SU-DHL-6 (cell line): ENCODE measurements at regions not wholly inside any gene's neighbourhood (a gene's known extent, or its start where the extent isn't known, plus 50 kb on each side); places are given as distances from the start of the nearest gene placed in this dataset.
"Not testable (repeated sequence)": the region's sequence is repeated elsewhere in the genome, so short reads cannot be mapped to it uniquely, and the experiment has no call there.

Source experiments
- H2AFZ ChIP-seq: fragments of 200-600 bp; sonication (generic); 2 replicates; pipeline ENCODE4 v1.6.1; 2014; ENCODE audit warnings: low read depth, mild to moderate bottlenecking, moderate library complexity, mixed read lengths, antibody characterized with exemption, low read length; ENCODE audit not compliant: severe bottlenecking
- H3F3A ChIP-seq: fragments of 200-600 bp; shearing (Covaris generic); 2 replicates; pipeline ENCODE4 v1.6.0; 2016; ENCODE audit warnings: antibody characterized with exemption, mild to moderate bottlenecking; ENCODE audit not compliant: insufficient read depth
- H3K27ac ChIP-seq: fragments of 200-600 bp; sonication (generic); 2 replicates; pipeline ENCODE4 v1.5.1; 2016; ENCODE audit warnings: low read depth, mild to moderate bottlenecking, low read length, moderate library complexity, mixed read lengths
- H3K27me3 ChIP-seq: fragments of 200-600 bp; sonication (generic), shearing (Covaris generic); 2 replicates; pipeline ENCODE4 v1.6.0; 2014; ENCODE audit warnings: mild to moderate bottlenecking, low read length
- H3K36me3 ChIP-seq: fragments of 200-600 bp; sonication (generic); 2 replicates; pipeline ENCODE4 v1.6.1; 2014; ENCODE audit warnings: mild to moderate bottlenecking, low read length, mixed read lengths
- H3K4me2 ChIP-seq: fragments of 300-600, 200-600 bp; shearing (Covaris generic), sonication (generic); 2 replicates; pipeline ENCODE4 v1.6.0; 2014; ENCODE audit warnings: low read length, low read depth, mild to moderate bottlenecking; ENCODE audit not compliant: poor library complexity, severe bottlenecking
- H3K4me3 ChIP-seq: fragments of 200-600 bp; sonication (generic); 2 replicates; pipeline ENCODE4 v1.5.1; 2014; ENCODE audit warnings: antibody characterized with exemption, low read length, mild to moderate bottlenecking, mixed read lengths; ENCODE audit not compliant: insufficient read depth, poor library complexity, severe bottlenecking
- H3K79me2 ChIP-seq: fragments of 200-600 bp; sonication (generic); 2 replicates; pipeline ENCODE4 v1.6.1; 2014; ENCODE audit warnings: mild to moderate bottlenecking, low read length, moderate library complexity; ENCODE audit not compliant: insufficient read depth
- H3K9ac ChIP-seq: fragments of 200-600 bp; sonication (generic); 2 replicates; pipeline ENCODE4 v1.7.0; 2014; ENCODE audit warnings: mild to moderate bottlenecking, low read length
- H3K9me2 ChIP-seq: fragments of 200-600 bp; sonication (generic); replicated peaks from 2 replicates; pipeline ENCODE4 v1.6.1; 2014; ENCODE audit warnings: low read length; ENCODE audit not compliant: insufficient read depth
- H3K9me3 ChIP-seq: fragments of 200-600 bp; sonication (generic); 2 replicates; pipeline ENCODE4 v1.6.1; 2014; ENCODE audit warnings: low read length, mixed read lengths; ENCODE audit not compliant: insufficient read depth
- H4K20me1 ChIP-seq: fragments of 200-600 bp; sonication (generic); 2 replicates; pipeline ENCODE4 v1.6.1; 2014; ENCODE audit warnings: low read depth, mild to moderate bottlenecking, antibody characterized with exemption, low read length, moderate library complexity, mixed read lengths
- EZH2phosphoT487 ChIP-seq: fragments of 200-600 bp; sonication (generic), shearing (Covaris generic); conservative IDR thresholded peaks from 2 replicates; pipeline ENCODE4 v1.6.1; 2018; ENCODE audit warnings: mild to moderate bottlenecking, antibody characterized with exemption, low read length, moderate library complexity, mixed read lengths
- TF ChIP-seq, protein P1 (sequence below): fragments of 200-600 bp; sonication (generic); IDR thresholded peaks from one replicate; pipeline ENCODE4 v1.5.1; 2017; ENCODE audit warnings: antibody characterized with exemption, mild to moderate bottlenecking, low read length, moderate library complexity; ENCODE audit not compliant: insufficient read depth, poor library complexity, severe bottlenecking

DNA sequence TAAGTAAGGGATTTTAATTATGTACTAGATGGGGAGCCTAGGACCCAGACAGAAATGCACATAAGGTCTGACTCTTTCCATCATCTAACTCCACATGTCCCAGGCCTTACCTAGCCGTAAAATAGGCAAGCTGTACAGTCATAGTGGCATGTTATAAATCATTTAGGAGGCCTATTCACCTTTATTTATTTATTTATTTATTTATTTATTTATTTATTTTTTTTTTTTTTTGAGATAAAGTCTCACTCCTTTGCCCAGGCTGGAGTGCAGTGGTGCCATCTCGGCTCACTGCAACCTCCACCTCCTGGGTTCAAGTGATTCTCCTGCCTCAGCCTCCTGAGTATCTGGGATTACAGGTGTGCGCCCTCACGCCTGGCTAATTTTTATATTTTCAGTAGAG lies 55.6 kb upstream of the KIT start:
- not testable (repeated sequence) for H3K79me2 ChIP-seq, H4K20me1 ChIP-seq, H2AFZ ChIP-seq, H3K4me3 ChIP-seq, H3K27ac ChIP-seq, H3K36me3 ChIP-seq, H3F3A ChIP-seq, H3K9ac ChIP-seq, H3K9me3 ChIP-seq, H3K9me2 ChIP-seq, H3K27me3 ChIP-seq, H3K4me2 ChIP-seq

DNA sequence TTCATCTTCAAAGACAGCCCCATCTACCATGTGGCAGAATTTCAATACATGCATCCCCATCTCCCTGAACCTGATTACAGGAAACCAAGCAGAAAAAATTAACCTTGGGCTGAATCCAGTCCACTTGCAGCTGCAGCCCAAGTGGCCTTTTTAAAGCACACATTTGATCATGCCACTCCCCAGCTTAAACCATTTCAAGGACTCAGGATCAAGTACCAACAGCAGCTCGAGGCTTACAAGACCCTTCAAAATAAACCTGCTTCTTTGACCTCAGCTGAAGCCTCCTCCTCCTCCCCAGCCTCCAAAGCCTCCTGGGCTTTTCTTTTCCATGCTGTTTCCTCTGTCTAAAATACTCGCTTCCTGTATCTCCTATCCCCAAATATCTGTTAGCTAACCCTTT lies 50.7 kb upstream of the KIT start:
- no peaks in the 10 kb centered on the region for H3K9me3 ChIP-seq

DNA sequence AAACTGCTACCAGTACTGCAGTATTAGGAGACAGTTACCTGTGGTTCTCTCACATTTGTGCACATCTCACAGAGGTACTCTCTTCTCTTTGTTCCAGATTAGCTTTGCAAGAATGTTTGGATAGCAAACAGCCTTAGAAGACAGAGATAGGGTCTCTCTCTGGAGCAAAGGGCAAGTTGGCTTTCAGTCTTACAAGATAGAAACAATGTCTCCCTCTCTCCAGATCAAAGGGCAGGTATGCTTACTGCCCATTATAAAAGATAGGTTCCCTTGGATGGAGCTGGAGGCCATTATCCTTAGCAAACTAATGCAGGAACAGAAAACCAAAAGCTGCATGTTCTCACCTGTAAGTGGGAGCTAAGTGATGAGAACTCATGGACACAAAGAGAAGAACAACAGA lies 50.2 kb upstream of the KIT start:
- TF ChIP-seq EZH2phosphoT487: no peak
- TF ChIP-seq, protein P1, sequence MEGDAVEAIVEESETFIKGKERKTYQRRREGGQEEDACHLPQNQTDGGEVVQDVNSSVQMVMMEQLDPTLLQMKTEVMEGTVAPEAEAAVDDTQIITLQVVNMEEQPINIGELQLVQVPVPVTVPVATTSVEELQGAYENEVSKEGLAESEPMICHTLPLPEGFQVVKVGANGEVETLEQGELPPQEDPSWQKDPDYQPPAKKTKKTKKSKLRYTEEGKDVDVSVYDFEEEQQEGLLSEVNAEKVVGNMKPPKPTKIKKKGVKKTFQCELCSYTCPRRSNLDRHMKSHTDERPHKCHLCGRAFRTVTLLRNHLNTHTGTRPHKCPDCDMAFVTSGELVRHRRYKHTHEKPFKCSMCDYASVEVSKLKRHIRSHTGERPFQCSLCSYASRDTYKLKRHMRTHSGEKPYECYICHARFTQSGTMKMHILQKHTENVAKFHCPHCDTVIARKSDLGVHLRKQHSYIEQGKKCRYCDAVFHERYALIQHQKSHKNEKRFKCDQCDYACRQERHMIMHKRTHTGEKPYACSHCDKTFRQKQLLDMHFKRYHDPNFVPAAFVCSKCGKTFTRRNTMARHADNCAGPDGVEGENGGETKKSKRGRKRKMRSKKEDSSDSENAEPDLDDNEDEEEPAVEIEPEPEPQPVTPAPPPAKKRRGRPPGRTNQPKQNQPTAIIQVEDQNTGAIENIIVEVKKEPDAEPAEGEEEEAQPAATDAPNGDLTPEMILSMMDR: no peak
- Histone ChIP-seq H3K4me3 (no peak overlapping the region), H3K4me2 (no peak overlapping the region), H4K20me1 (no peaks in the 10 kb centered on the region), H3K79me2 (no peaks in the 10 kb centered on the region), H3F3A (no peaks in the 10 kb centered on the region), H3K27ac (no peak overlapping the region), H3K9ac (no peak overlapping the region), H3K36me3 (no peaks in the 10 kb centered on the region), H2AFZ (no peak overlapping the region), H3K27me3 (no peaks in the 10 kb centered on the region), H3K9me3 (no peaks in the 10 kb centered on the region), H3K9me2 (no peaks in the 10 kb centered on the region)

More for the DNA sequence above, 50.7 kb upstream of the KIT start:
- Histone ChIP-seq H2AFZ (no peak overlapping the region), H3K27me3 (no peaks in the 10 kb centered on the region), H3K79me2 (no peaks in the 10 kb centered on the region), H3F3A (no peaks in the 10 kb centered on the region), H4K20me1 (no peaks in the 10 kb centered on the region), H3K9me2 (no peaks in the 10 kb centered on the region), H3K4me2 (no peak overlapping the region), H3K4me3 (no peak overlapping the region), H3K9ac (no peak overlapping the region), H3K27ac (no peak overlapping the region), H3K36me3 (no peaks in the 10 kb centered on the region)
- TF ChIP-seq, protein P1: no peak
- no peak for TF ChIP-seq EZH2phosphoT487
